CD4-positive, alpha-beta memory T cell (primary cell): ENCODE measurements at regions not wholly inside any gene's neighbourhood (a gene's known extent, or its start where the extent isn't known, plus 50 kb on each side); places are given as distances from the start of the nearest gene placed in this dataset.
A peak's percentile ranks its signal among the peaks of the same experiment; 100 is the strongest.

Experiments
- CTCF ChIA-PET: fragments of 350-600 bp; sonication (Branson Sonifier 250); formaldehyde crosslinking; loops from one replicate; lab custom pipeline; 2021; ENCODE audit warnings: inconsistent platforms; ENCODE audit not compliant: partially characterized antibody; lab: Charles Lee
- POLR2A ChIA-PET: fragments of 350-600 bp; sonication (Branson Sonifier 250); formaldehyde crosslinking; loops from one replicate; lab custom pipeline; 2021; ENCODE audit not compliant: partially characterized antibody; lab: Charles Lee
- DNase-seq, 5 donors: peaks; one replicate each; pipeline versions ENCODE4 v3.0.0 to v3.0.0-alpha.2; 2020 to 2022; ENCODE audit warnings: mixed read lengths in 1 of 5
- H3K27ac ChIP-seq: one replicate; pipeline ENCODE4 v1.7.0; 2013; ENCODE audit warnings: low read depth, low read length
- H3K27me3 ChIP-seq: 2 replicates; pipeline ENCODE4 v1.7.0; 2013; ENCODE audit warnings: mild to moderate bottlenecking, low read length, moderate library complexity; ENCODE audit not compliant: insufficient read depth
- H3K36me3 ChIP-seq: 2 replicates; pipeline ENCODE4 v1.7.0; 2013; ENCODE audit warnings: mild to moderate bottlenecking, low read length, moderate library complexity; ENCODE audit not compliant: insufficient read depth
- H3K4me1 ChIP-seq: 2 replicates; pipeline ENCODE4 v1.7.0; 2013; ENCODE audit warnings: mild to moderate bottlenecking, low read length, moderate library complexity; ENCODE audit not compliant: insufficient read depth
- H3K4me3 ChIP-seq, 2 donors: one replicate each; pipeline ENCODE4 v1.7.0; 2013; ENCODE audit warnings: low read length in 2 of 2, mild to moderate bottlenecking in 1 of 2
- H3K9me3 ChIP-seq, 2 donors: one replicate each; pipeline ENCODE4 v1.7.0; 2013; ENCODE audit warnings: low read length in 2 of 2, control low read depth in 1 of 2; ENCODE audit not compliant: control insufficient read depth in 1 of 2
- H3K27ac Mint-ChIP-seq, 7 donors: one replicate each; pipeline ENCODE4 v1.8.0; 2020 to 2021; ENCODE audit warnings: mixed read lengths in 7 of 7, mild to moderate bottlenecking in 6 of 7, inconsistent platforms in 3 of 7, moderate library complexity in 3 of 7
- H3K27me3 Mint-ChIP-seq, 2 donors: one replicate each; pipeline ENCODE4 v1.8.0; 2020 to 2021; ENCODE audit warnings: mixed read lengths in 2 of 2
- H3K36me3 Mint-ChIP-seq, 2 donors: one replicate each; pipeline ENCODE4 v1.8.0; 2020 to 2021; ENCODE audit warnings: mixed read lengths in 2 of 2, inconsistent platforms in 1 of 2, mild to moderate bottlenecking in 1 of 2
- H3K4me1 Mint-ChIP-seq, 4 donors: one replicate each; pipeline ENCODE4 v1.8.0; 2020 to 2021; ENCODE audit warnings: mixed read lengths in 4 of 4, mild to moderate bottlenecking in 1 of 4
- H3K4me3 Mint-ChIP-seq, 8 donors: one replicate each; pipeline ENCODE4 v1.8.0; 2020 to 2021; ENCODE audit warnings: mixed read lengths in 8 of 8, mild to moderate bottlenecking in 7 of 8, moderate library complexity in 6 of 8, inconsistent platforms in 3 of 8
- H3K9me3 Mint-ChIP-seq, 8 donors: one replicate each; pipeline ENCODE4 v1.8.0; 2020 to 2021; ENCODE audit warnings: mixed read lengths in 8 of 8, mild to moderate bottlenecking in 5 of 8, inconsistent platforms in 3 of 8, moderate library complexity in 1 of 8
- intact Hi-C: fragments of 100-400 bp; cut with micrococcal nuclease; formaldehyde crosslinking; loops from one replicate; pipeline ENCODE4 v1.15.1; 2023

DNA sequence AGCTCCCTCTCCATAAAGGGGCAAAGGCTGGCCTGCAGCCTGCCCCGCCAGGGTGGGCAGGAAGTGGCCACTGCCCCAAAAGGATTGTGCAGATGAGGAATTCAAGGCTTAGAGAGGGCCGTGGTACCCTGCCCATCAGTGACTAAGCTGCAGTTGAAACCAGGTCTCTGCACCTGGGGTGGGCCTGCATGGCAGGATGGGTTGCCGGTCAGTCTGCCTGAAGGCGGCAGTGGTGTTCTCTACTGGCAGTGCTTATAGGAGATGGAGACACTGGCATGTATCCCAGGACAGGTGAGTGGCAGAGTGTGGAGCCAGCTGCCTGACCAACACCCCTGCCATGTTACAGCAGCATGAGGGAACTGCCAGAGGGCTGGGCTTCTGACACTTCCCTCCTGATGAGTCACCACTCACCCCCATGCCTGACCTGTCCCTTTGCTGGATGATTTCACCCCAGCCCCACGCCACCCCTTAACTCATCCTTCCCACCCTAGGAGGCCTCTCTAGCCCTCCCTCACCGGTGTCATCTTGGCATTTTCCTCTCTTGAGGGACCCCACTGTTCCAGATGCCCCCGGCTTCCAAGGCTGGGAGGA is 70.2 kb upstream of the LMO1 start:
- CTCF ChIA-PET, result no interaction called here
- Histone ChIP-seq H3K27me3 (no peaks in the 10 kb centered on the region), H3K4me3 (no peak overlapping the region), H3K4me1 (no peaks in the 10 kb centered on the region), H3K9me3 (no peaks in the 10 kb centered on the region), H3K27ac (no peak overlapping the region), H3K36me3 (no peaks in the 10 kb centered on the region)
- intact Hi-C loops, result no loop called here
- no peak for DNase-seq
- peaks cover 3 to 10% of the 10 kb centered on the region in 2 donors for H3K27me3 Mint-ChIP-seq
- no peaks in the 10 kb centered on the region for H3K36me3 Mint-ChIP-seq
- no peaks in the 10 kb centered on the region for H3K4me1 Mint-ChIP-seq
- H3K4me3 Mint-ChIP-seq, result no peak overlapping the region
- H3K27ac Mint-ChIP-seq, result no peak overlapping the region
- H3K9me3 Mint-ChIP-seq, result no peaks in the 10 kb centered on the region
- POLR2A ChIA-PET, result no interaction called here

DNA sequence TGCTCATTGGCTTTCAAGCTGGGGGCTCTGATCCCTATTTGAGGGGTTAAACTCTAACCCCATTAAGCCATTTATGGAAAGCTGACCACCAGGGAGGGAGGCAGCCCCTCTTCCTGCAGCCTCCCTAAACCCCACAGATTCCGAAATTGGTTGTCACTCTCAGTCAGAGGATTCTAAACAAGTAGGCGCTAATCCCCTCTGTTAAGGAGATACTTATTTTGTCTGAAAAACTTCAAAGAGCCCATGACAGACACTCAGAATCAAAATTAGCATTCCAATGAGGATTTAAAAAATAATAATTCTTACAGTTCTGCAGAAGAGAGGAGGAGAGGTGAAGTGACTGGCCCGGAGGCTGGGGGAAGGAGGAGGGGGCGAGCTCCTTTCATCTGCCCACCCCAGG is 69.7 kb upstream of the LMO1 start:
- Histone ChIP-seq H3K9me3 (no peaks in the 10 kb centered on the region), H3K4me3 (no peak overlapping the region), H3K36me3 (no peaks in the 10 kb centered on the region), H3K27ac (no peak overlapping the region), H3K27me3 (no peaks in the 10 kb centered on the region), H3K4me1 (no peaks in the 10 kb centered on the region)
- H3K27ac Mint-ChIP-seq, result no peak overlapping the region
- no peaks in the 10 kb centered on the region for H3K4me1 Mint-ChIP-seq
- intact Hi-C loops, result no loop called here
- DNase-seq, result no peak
- no peaks in the 10 kb centered on the region for H3K36me3 Mint-ChIP-seq
- ChIA-PET POLR2A (no interaction called here), CTCF (no interaction called here)
- peaks cover 3 to 10% of the 10 kb centered on the region in 2 donors for H3K27me3 Mint-ChIP-seq
- H3K4me3 Mint-ChIP-seq, result no peak overlapping the region
- H3K9me3 Mint-ChIP-seq, result no peaks in the 10 kb centered on the region

DNA sequence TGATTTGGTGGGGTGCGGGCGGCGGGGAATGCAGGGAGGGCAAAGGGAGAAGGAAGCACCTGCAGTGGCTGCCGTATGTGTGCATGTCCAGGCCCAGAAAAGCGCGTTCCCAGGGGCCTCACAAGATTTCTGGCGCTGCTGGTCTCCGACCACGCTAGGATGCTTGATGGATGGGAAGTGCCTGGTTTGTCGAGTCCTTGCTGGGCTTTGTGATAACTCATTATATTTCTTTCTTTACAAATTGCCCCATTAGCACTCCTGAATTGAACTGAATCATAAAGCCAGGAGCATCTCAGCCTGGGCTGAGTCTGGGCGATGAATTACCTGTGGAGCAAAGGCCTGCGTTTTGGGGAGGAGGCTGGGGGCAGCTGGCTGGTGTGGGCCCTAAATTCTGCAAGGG is 69.2 kb upstream of the LMO1 start:
- Histone ChIP-seq H3K4me1 (no peaks in the 10 kb centered on the region), H3K4me3 (no peak overlapping the region), H3K27me3 (no peaks in the 10 kb centered on the region), H3K36me3 (no peaks in the 10 kb centered on the region), H3K27ac (no peak overlapping the region), H3K9me3 (no peaks in the 10 kb centered on the region)
- Mint-ChIP-seq H3K9me3 (no peaks in the 10 kb centered on the region), H3K4me3 (no peak overlapping the region), H3K27me3 (peaks cover 3 to 10% of the 10 kb centered on the region in 2 donors), H3K4me1 (no peaks in the 10 kb centered on the region), H3K27ac (peak overlapping the region in 1 of 7 donors; percentile 19), H3K36me3 (no peaks in the 10 kb centered on the region)
- intact Hi-C loops, result no loop called here
- ChIA-PET CTCF (no interaction called here), POLR2A (no interaction called here)
- no peak for DNase-seq

DNA sequence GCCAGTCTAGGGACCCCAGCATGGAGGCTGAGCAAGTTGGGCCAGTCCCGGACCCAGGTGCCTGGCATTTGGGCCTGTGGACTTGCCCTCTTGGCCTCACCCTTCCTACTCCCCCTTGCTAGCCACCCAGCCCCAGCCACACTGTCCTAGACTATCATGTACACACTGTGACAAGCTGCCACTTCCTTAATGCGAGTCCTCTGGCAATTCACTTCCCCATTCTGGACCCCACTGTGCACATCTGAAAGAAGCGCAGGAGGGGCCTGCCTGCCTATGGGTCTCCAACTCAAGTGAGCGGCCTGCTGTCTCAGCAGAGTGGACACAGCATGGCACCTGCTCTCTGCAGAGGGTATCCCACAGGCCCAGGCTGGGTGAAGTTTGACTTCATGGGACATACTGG is 68.5 kb upstream of the LMO1 start:
- no peak overlapping the region for H3K4me3 Mint-ChIP-seq
- no peaks in the 10 kb centered on the region for H3K9me3 Mint-ChIP-seq
- no peaks in the 10 kb centered on the region for H3K36me3 Mint-ChIP-seq
- intact Hi-C loops, result no loop called here
- Histone ChIP-seq H3K4me3 (no peak overlapping the region), H3K4me1 (no peaks in the 10 kb centered on the region), H3K36me3 (no peaks in the 10 kb centered on the region), H3K27ac (no peak overlapping the region), H3K9me3 (no peaks in the 10 kb centered on the region), H3K27me3 (no peaks in the 10 kb centered on the region)
- POLR2A ChIA-PET, result no interaction called here
- no peak overlapping the region for H3K27ac Mint-ChIP-seq
- CTCF ChIA-PET, result interaction anchor here (1.1 kb wide), 1 partner anchor 44 kb away, joined by 3 read pairs; no protein-coding TSS in a partner anchor
- H3K4me1 Mint-ChIP-seq, result no peaks in the 10 kb centered on the region
- H3K27me3 Mint-ChIP-seq, result peaks cover 3 to 10% of the 10 kb centered on the region in 2 donors
- DNase-seq, result no peak

DNA sequence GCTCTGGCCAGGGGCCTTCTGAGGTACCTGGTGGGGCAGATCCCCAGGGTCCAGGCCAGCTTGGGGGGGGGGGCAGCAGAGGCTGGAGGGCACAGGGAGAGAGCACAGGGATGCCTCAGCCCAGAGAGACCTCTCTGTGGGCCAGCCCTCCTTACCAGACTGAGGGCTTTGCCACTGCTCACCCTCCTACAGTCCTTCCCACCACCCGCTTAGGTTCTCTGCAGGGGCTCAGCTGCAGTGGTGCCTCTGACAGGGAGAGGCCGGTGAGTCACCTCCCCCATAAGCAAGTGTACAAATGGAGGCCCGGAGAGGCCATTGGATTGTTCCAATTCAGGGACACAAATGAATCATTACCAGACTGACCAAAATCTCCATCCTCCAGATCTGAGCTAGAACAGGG is 68.1 kb upstream of the LMO1 start:
- intact Hi-C loops, result no loop called here
- Histone ChIP-seq H3K9me3 (no peaks in the 10 kb centered on the region), H3K36me3 (no peaks in the 10 kb centered on the region), H3K4me3 (no peak overlapping the region), H3K4me1 (no peaks in the 10 kb centered on the region), H3K27me3 (no peaks in the 10 kb centered on the region), H3K27ac (no peak overlapping the region)
- POLR2A ChIA-PET, result no interaction called here
- H3K9me3 Mint-ChIP-seq, result no peaks in the 10 kb centered on the region
- no peak for DNase-seq
- no peak overlapping the region for H3K27ac Mint-ChIP-seq
- H3K36me3 Mint-ChIP-seq, result no peaks in the 10 kb centered on the region
- no peaks in the 10 kb centered on the region for H3K4me1 Mint-ChIP-seq
- H3K4me3 Mint-ChIP-seq, result no peak overlapping the region
- H3K27me3 Mint-ChIP-seq, result peaks cover 3 to 10% of the 10 kb centered on the region in 2 donors
- CTCF ChIA-PET, result interaction anchor here (1.1 kb wide), 1 partner anchor 44 kb away, joined by 3 read pairs; no protein-coding TSS in a partner anchor

DNA sequence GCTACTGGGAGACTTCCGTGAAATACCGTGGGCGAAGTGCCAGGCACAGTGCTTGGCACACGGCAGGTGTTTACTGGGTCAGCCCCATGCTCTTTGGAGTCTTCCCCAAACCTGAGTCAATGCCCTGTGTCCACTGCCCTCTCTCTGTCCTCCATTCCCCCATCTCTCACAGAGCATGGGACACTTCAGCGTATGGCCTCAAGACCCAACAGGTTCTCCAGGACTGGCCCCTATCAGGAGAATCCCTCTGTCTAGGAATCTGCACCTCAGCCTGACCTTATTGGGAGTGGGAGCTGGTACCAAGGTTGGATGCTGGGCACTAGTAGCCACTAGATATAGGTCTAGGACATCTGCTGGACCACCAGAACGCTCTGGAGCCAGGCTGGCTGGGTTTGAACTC is 67.2 kb upstream of the LMO1 start:
- H3K4me3 ChIP-seq, result no peak overlapping the region
- H3K27ac ChIP-seq, result no peak overlapping the region
- POLR2A ChIA-PET, result no interaction called here
- H3K9me3 ChIP-seq, result no peaks in the 10 kb centered on the region
- no peak for DNase-seq
- H3K4me3 Mint-ChIP-seq, result no peak overlapping the region
- H3K36me3 Mint-ChIP-seq, result no peaks in the 10 kb centered on the region
- intact Hi-C loops, result no loop called here
- CTCF ChIA-PET, result no interaction called here
- H3K36me3 ChIP-seq, result no peaks in the 10 kb centered on the region
- H3K27me3 Mint-ChIP-seq, result peaks cover 3 to 14% of the 10 kb centered on the region in 2 donors
- H3K27me3 ChIP-seq, result no peaks in the 10 kb centered on the region
- no peaks in the 10 kb centered on the region for H3K4me1 Mint-ChIP-seq
- H3K4me1 ChIP-seq, result no peaks in the 10 kb centered on the region
- no peaks in the 10 kb centered on the region for H3K9me3 Mint-ChIP-seq
- peak overlapping the region in 1 of 7 donors; percentile 68 for H3K27ac Mint-ChIP-seq

DNA sequence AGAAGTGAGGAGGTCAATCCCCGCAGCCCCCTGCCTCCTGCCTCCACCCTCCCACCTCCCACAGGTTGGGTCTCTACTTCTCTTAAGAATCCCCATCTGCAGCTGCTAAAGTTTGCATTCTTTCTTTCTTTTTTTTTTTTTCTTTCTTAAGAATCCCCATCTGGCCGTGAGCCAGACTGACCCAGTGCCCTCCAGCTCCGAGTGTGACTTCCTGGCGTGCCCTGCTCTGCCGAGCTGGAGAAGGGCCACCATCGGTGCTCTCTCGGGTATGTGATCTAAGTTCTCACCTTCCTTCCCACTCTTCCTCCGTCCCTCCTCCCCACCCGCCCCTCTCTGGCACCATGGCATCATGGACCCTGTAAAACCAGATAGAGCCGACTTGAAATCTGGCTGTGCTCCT is 66.7 kb upstream of the LMO1 start:
- no peaks in the 10 kb centered on the region for H3K4me1 ChIP-seq
- Mint-ChIP-seq H3K9me3 (no peaks in the 10 kb centered on the region), H3K27ac (no peak overlapping the region), H3K27me3 (peaks cover 3 to 14% of the 10 kb centered on the region in 2 donors), H3K4me3 (no peak overlapping the region), H3K4me1 (no peaks in the 10 kb centered on the region), H3K36me3 (no peaks in the 10 kb centered on the region)
- H3K36me3 ChIP-seq, result no peaks in the 10 kb centered on the region
- no peak for DNase-seq
- H3K27me3 ChIP-seq, result no peaks in the 10 kb centered on the region
- POLR2A ChIA-PET, result no interaction called here
- CTCF ChIA-PET, result interaction anchor here (0.6 to 1.2 kb wide), 2 partner anchors 14 to 780 kb away, joined by 3 read pairs; no protein-coding TSS in a partner anchor
- no peak overlapping the region for H3K4me3 ChIP-seq
- no peak overlapping the region for H3K27ac ChIP-seq
- intact Hi-C loops, result no loop called here
- H3K9me3 ChIP-seq, result no peaks in the 10 kb centered on the region
